ENCODE measurements at regions not wholly inside any gene's neighbourhood (a gene's known extent, or its start where the extent isn't known, plus 50 kb on each side); places are given as distances from the start of the nearest gene placed in this dataset.

DNA sequence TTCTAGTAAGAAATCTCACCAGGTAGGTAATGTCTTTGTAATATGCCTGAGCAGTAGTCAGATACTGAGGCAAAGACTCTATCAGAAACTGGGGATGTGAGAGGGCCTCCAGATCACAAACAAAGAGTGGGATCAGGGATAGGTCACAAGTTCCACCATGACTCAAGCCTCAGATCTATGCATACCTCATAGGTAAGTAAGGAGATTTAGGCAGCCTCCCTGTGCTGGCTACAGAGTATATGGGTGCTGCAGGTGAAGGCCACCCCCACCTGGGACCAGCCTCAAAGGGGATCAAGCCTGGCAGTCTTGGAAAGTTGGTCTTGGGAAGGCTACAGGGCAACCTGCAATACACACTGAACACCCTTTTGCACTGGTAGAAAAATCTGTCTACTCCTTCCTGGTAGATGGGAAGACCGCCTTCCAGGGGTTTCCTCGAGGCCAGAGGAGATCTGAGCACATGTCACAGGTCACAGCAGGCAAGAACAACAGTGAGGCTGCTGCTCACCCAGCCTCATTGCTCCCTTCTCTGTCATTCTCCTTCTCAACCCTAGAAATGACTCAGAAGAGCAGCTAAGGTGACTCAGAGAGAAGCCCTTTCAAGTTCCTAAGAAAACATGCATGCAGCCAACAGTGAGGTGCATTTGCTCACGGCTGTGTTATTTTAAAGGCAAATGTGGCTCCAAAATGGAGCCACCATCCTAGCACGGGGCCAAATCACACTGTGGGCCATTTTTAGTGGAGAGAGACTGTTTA is 143.4 kb upstream of the CDKN3 start (continued):
- TF ChIP-seq, protein P1, sequence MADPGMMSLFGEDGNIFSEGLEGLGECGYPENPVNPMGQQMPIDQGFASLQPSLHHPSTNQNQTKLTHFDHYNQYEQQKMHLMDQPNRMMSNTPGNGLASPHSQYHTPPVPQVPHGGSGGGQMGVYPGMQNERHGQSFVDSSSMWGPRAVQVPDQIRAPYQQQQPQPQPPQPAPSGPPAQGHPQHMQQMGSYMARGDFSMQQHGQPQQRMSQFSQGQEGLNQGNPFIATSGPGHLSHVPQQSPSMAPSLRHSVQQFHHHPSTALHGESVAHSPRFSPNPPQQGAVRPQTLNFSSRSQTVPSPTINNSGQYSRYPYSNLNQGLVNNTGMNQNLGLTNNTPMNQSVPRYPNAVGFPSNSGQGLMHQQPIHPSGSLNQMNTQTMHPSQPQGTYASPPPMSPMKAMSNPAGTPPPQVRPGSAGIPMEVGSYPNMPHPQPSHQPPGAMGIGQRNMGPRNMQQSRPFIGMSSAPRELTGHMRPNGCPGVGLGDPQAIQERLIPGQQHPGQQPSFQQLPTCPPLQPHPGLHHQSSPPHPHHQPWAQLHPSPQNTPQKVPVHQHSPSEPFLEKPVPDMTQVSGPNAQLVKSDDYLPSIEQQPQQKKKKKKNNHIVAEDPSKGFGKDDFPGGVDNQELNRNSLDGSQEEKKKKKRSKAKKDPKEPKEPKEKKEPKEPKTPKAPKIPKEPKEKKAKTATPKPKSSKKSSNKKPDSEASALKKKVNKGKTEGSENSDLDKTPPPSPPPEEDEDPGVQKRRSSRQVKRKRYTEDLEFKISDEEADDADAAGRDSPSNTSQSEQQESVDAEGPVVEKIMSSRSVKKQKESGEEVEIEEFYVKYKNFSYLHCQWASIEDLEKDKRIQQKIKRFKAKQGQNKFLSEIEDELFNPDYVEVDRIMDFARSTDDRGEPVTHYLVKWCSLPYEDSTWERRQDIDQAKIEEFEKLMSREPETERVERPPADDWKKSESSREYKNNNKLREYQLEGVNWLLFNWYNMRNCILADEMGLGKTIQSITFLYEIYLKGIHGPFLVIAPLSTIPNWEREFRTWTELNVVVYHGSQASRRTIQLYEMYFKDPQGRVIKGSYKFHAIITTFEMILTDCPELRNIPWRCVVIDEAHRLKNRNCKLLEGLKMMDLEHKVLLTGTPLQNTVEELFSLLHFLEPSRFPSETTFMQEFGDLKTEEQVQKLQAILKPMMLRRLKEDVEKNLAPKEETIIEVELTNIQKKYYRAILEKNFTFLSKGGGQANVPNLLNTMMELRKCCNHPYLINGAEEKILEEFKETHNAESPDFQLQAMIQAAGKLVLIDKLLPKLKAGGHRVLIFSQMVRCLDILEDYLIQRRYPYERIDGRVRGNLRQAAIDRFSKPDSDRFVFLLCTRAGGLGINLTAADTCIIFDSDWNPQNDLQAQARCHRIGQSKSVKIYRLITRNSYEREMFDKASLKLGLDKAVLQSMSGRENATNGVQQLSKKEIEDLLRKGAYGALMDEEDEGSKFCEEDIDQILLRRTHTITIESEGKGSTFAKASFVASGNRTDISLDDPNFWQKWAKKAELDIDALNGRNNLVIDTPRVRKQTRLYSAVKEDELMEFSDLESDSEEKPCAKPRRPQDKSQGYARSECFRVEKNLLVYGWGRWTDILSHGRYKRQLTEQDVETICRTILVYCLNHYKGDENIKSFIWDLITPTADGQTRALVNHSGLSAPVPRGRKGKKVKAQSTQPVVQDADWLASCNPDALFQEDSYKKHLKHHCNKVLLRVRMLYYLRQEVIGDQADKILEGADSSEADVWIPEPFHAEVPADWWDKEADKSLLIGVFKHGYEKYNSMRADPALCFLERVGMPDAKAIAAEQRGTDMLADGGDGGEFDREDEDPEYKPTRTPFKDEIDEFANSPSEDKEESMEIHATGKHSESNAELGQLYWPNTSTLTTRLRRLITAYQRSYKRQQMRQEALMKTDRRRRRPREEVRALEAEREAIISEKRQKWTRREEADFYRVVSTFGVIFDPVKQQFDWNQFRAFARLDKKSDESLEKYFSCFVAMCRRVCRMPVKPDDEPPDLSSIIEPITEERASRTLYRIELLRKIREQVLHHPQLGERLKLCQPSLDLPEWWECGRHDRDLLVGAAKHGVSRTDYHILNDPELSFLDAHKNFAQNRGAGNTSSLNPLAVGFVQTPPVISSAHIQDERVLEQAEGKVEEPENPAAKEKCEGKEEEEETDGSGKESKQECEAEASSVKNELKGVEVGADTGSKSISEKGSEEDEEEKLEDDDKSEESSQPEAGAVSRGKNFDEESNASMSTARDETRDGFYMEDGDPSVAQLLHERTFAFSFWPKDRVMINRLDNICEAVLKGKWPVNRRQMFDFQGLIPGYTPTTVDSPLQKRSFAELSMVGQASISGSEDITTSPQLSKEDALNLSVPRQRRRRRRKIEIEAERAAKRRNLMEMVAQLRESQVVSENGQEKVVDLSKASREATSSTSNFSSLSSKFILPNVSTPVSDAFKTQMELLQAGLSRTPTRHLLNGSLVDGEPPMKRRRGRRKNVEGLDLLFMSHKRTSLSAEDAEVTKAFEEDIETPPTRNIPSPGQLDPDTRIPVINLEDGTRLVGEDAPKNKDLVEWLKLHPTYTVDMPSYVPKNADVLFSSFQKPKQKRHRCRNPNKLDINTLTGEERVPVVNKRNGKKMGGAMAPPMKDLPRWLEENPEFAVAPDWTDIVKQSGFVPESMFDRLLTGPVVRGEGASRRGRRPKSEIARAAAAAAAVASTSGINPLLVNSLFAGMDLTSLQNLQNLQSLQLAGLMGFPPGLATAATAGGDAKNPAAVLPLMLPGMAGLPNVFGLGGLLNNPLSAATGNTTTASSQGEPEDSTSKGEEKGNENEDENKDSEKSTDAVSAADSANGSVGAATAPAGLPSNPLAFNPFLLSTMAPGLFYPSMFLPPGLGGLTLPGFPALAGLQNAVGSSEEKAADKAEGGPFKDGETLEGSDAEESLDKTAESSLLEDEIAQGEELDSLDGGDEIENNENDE (IDR thresholded peaks at IDR 0.05; ENCODE audit: insufficient replicate concordance, low read length) = no peak
- TF ChIP-seq TBP (IDR thresholded peaks at IDR 0.05; ENCODE audit: low read depth, low read length) (no peak), JUND (IDR thresholded peaks at IDR 0.05; ENCODE audit: low read length) (no peak), CREB1 (IDR thresholded peaks at IDR 0.05) (no peak), CHD1 (IDR thresholded peaks at IDR 0.05; ENCODE audit: low read depth, low read length) (no peak), TCF12 (IDR thresholded peaks at IDR 0.05; ENCODE audit: low read depth, low read length) (no peak), TAF7 (optimal IDR thresholded peaks at IDR 0.05; ENCODE audit: borderline replicate concordance, low read depth, low read length) (no peak)
